Fibroblast of lung (primary cell): ENCODE measurements at regions not wholly inside any gene's neighbourhood (a gene's known extent, or its start where the extent isn't known, plus 50 kb on each side); places are given as distances from the start of the nearest gene placed in this dataset.

Experiments used
- CTCF ChIP-seq, 2 donors: IDR thresholded peaks in 1 of 2; conservative IDR thresholded peaks in 1 of 2; 1 replicate in 1 of 2; 2 replicates in 1 of 2; pipeline ENCODE4 v1.5.1; 2011 to 2012; ENCODE audit warnings: low read length in 2 of 2, control low read depth in 1 of 2, inconsistent platforms in 1 of 2, low read depth in 1 of 2, mild to moderate bottlenecking in 1 of 2
- EZH2 ChIP-seq: IDR thresholded peaks from 2 replicates; pipeline ENCODE4 v1.5.1; 2012; ENCODE audit warnings: low read length, control low read depth, mild to moderate bottlenecking; ENCODE audit errors: missing control alignments

GRCh38 chr6:139973669-139974344 is 599.4 kb upstream of the CITED2 start:
- TF ChIP-seq CTCF (conservative IDR thresholded peaks at IDR 0.05 in 1 of 2, IDR thresholded peaks at IDR 0.05 in 1 of 2; ENCODE audit: low read depth in 1 of 2, low read length in 2 of 2) (no peak), EZH2 (no peak)
